SU-DHL-6 (cell line): ENCODE measurements at regions not wholly inside any gene's neighbourhood (a gene's known extent, or its start where the extent isn't known, plus 50 kb on each side); places are given as distances from the start of the nearest gene placed in this dataset.

Source experiments
- H2AFZ ChIP-seq: fragments of 200-600 bp; sonication (generic); 2 replicates; pipeline ENCODE4 v1.6.1; 2014; ENCODE audit warnings: low read depth, mild to moderate bottlenecking, moderate library complexity, mixed read lengths, antibody characterized with exemption, low read length; ENCODE audit not compliant: severe bottlenecking
- H3F3A ChIP-seq: fragments of 200-600 bp; shearing (Covaris generic); 2 replicates; pipeline ENCODE4 v1.6.0; 2016; ENCODE audit warnings: antibody characterized with exemption, mild to moderate bottlenecking; ENCODE audit not compliant: insufficient read depth
- H3K27ac ChIP-seq: fragments of 200-600 bp; sonication (generic); 2 replicates; pipeline ENCODE4 v1.5.1; 2016; ENCODE audit warnings: low read depth, mild to moderate bottlenecking, low read length, moderate library complexity, mixed read lengths
- H3K27me3 ChIP-seq: fragments of 200-600 bp; sonication (generic), shearing (Covaris generic); 2 replicates; pipeline ENCODE4 v1.6.0; 2014; ENCODE audit warnings: mild to moderate bottlenecking, low read length
- H3K36me3 ChIP-seq: fragments of 200-600 bp; sonication (generic); 2 replicates; pipeline ENCODE4 v1.6.1; 2014; ENCODE audit warnings: mild to moderate bottlenecking, low read length, mixed read lengths
- H3K4me2 ChIP-seq: fragments of 300-600, 200-600 bp; shearing (Covaris generic), sonication (generic); 2 replicates; pipeline ENCODE4 v1.6.0; 2014; ENCODE audit warnings: low read length, low read depth, mild to moderate bottlenecking; ENCODE audit not compliant: poor library complexity, severe bottlenecking
- H3K4me3 ChIP-seq: fragments of 200-600 bp; sonication (generic); 2 replicates; pipeline ENCODE4 v1.5.1; 2014; ENCODE audit warnings: antibody characterized with exemption, low read length, mild to moderate bottlenecking, mixed read lengths; ENCODE audit not compliant: insufficient read depth, poor library complexity, severe bottlenecking
- H3K79me2 ChIP-seq: fragments of 200-600 bp; sonication (generic); 2 replicates; pipeline ENCODE4 v1.6.1; 2014; ENCODE audit warnings: mild to moderate bottlenecking, low read length, moderate library complexity; ENCODE audit not compliant: insufficient read depth
- H3K9ac ChIP-seq: fragments of 200-600 bp; sonication (generic); 2 replicates; pipeline ENCODE4 v1.7.0; 2014; ENCODE audit warnings: mild to moderate bottlenecking, low read length
- H3K9me2 ChIP-seq: fragments of 200-600 bp; sonication (generic); replicated peaks from 2 replicates; pipeline ENCODE4 v1.6.1; 2014; ENCODE audit warnings: low read length; ENCODE audit not compliant: insufficient read depth
- H3K9me3 ChIP-seq: fragments of 200-600 bp; sonication (generic); 2 replicates; pipeline ENCODE4 v1.6.1; 2014; ENCODE audit warnings: low read length, mixed read lengths; ENCODE audit not compliant: insufficient read depth
- H4K20me1 ChIP-seq: fragments of 200-600 bp; sonication (generic); 2 replicates; pipeline ENCODE4 v1.6.1; 2014; ENCODE audit warnings: low read depth, mild to moderate bottlenecking, antibody characterized with exemption, low read length, moderate library complexity, mixed read lengths
- EZH2phosphoT487 ChIP-seq: fragments of 200-600 bp; sonication (generic), shearing (Covaris generic); conservative IDR thresholded peaks from 2 replicates; pipeline ENCODE4 v1.6.1; 2018; ENCODE audit warnings: mild to moderate bottlenecking, antibody characterized with exemption, low read length, moderate library complexity, mixed read lengths
- TF ChIP-seq, protein P1 (sequence below): fragments of 200-600 bp; sonication (generic); IDR thresholded peaks from one replicate; pipeline ENCODE4 v1.5.1; 2017; ENCODE audit warnings: antibody characterized with exemption, mild to moderate bottlenecking, low read length, moderate library complexity; ENCODE audit not compliant: insufficient read depth, poor library complexity, severe bottlenecking

GRCh38 chr15:70259640-70260508 is 162.2 kb upstream of the TLE3 start:
- H3K4me2 ChIP-seq: peak overlapping the region; percentile 46
- no peaks in the 10 kb centered on the region for H3K27me3 ChIP-seq
- H3K79me2 ChIP-seq: no peaks in the 10 kb centered on the region
- peak overlapping the region; percentile 43 for H3K9ac ChIP-seq
- no peaks in the 10 kb centered on the region for H3K36me3 ChIP-seq
- no peaks in the 10 kb centered on the region for H4K20me1 ChIP-seq
- H3F3A ChIP-seq: peaks cover 42% of the 10 kb centered on the region
- no peak overlapping the region for H3K4me3 ChIP-seq
- no peak for TF ChIP-seq EZH2phosphoT487
- TF ChIP-seq, protein P1, sequence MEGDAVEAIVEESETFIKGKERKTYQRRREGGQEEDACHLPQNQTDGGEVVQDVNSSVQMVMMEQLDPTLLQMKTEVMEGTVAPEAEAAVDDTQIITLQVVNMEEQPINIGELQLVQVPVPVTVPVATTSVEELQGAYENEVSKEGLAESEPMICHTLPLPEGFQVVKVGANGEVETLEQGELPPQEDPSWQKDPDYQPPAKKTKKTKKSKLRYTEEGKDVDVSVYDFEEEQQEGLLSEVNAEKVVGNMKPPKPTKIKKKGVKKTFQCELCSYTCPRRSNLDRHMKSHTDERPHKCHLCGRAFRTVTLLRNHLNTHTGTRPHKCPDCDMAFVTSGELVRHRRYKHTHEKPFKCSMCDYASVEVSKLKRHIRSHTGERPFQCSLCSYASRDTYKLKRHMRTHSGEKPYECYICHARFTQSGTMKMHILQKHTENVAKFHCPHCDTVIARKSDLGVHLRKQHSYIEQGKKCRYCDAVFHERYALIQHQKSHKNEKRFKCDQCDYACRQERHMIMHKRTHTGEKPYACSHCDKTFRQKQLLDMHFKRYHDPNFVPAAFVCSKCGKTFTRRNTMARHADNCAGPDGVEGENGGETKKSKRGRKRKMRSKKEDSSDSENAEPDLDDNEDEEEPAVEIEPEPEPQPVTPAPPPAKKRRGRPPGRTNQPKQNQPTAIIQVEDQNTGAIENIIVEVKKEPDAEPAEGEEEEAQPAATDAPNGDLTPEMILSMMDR: peak; percentile 34
- H2AFZ ChIP-seq: peak overlapping the region; percentile 34
- no peaks in the 10 kb centered on the region for H3K9me3 ChIP-seq
- H3K27ac ChIP-seq: peak overlapping the region; percentile 80
- no peaks in the 10 kb centered on the region for H3K9me2 ChIP-seq

- peak overlapping the region; percentile 43 for H3K9ac ChIP-seq
- H3K4me3 ChIP-seq: peak overlapping the region; percentile 8
- peak overlapping the region; percentile 34 for H2AFZ ChIP-seq
- no peaks in the 10 kb centered on the region for H3K9me2 ChIP-seq
- no peaks in the 10 kb centered on the region for H3K9me3 ChIP-seq
- no peaks in the 10 kb centered on the region for H3K36me3 ChIP-seq
- peak overlapping the region; percentile 46 for H3K4me2 ChIP-seq
- H3K79me2 ChIP-seq: no peaks in the 10 kb centered on the region
- H4K20me1 ChIP-seq: no peaks in the 10 kb centered on the region
- peaks cover 42% of the 10 kb centered on the region for H3F3A ChIP-seq
- H3K27ac ChIP-seq: peak overlapping the region; percentile 80
- H3K27me3 ChIP-seq: no peaks in the 10 kb centered on the region
- TF ChIP-seq, protein P1: no peak
- TF ChIP-seq EZH2phosphoT487: no peak
Observed at GRCh38 chr15:70259028-70259424, 161.3 kb upstream of the TLE3 start.

DNA sequence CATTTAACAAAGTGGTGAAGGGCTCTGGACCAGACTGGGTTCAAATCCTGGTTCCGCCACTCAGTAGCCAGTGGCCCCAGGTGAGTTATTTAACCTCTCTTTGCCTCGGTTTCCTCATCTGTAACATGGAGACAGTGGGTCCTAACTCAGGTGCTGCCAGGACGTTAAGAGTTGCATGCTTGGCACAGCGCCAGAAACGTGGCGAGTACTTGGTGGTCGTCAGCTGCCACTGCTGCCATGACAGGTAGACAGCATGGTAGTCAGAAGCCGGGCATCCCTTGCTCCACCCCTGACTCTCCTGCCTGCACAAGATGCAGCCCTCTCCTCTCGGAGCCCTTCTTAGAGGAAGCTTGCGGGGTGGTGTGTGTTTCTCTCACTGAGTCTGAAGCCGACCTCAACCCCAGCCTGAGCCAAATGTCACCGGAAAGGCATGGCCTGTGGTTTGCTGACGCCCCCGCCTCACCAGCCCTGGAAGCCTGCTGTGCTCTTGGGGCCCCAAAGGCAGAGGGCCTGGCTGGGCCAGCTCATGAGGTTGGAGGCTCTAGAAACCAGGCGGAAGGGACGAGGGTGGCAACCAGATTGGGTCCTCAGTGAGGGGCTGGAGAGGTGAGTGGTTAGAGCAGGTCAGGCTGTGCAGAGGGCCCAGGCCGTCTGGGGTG is 160.8 kb upstream of the TLE3 start:
- H4K20me1 ChIP-seq: no peaks in the 10 kb centered on the region
- H3K4me3 ChIP-seq: peak overlapping the region; percentile 8
- H3F3A ChIP-seq: peaks cover 42% of the 10 kb centered on the region
- TF ChIP-seq, protein P1: no peak
- TF ChIP-seq EZH2phosphoT487: no peak
- H3K9me2 ChIP-seq: no peaks in the 10 kb centered on the region
- H3K9ac ChIP-seq: peak overlapping the region; percentile 43
- H2AFZ ChIP-seq: peak overlapping the region; percentile 34
- H3K9me3 ChIP-seq: no peaks in the 10 kb centered on the region
- peak overlapping the region; percentile 80 for H3K27ac ChIP-seq
- H3K4me2 ChIP-seq: peak overlapping the region; percentile 46
- H3K36me3 ChIP-seq: no peaks in the 10 kb centered on the region
- H3K27me3 ChIP-seq: no peaks in the 10 kb centered on the region
- no peaks in the 10 kb centered on the region for H3K79me2 ChIP-seq
